CD14-positive monocyte (primary cell): ENCODE measurements at regions not wholly inside any gene's neighbourhood (a gene's known extent, or its start where the extent isn't known, plus 50 kb on each side); places are given as distances from the start of the nearest gene placed in this dataset.

Source experiments
- DNase-seq, 3 donors: peaks; one replicate each; pipeline ENCODE4 v3.0.0-alpha.2; 2011 to 2022
- H2AFZ ChIP-seq: 2 replicates; pipeline ENCODE4 v1.6.0; 2012; ENCODE audit warnings: mild to moderate bottlenecking, low read depth, low read length, inconsistent platforms; ENCODE audit not compliant: insufficient read depth, poor library complexity, severe bottlenecking
- H3K27ac ChIP-seq, 2 donors: 1 replicate in 1 of 2; 2 replicates in 1 of 2; pipeline ENCODE4 v1.5.1; 2012 to 2013; ENCODE audit warnings: low read length in 2 of 2, control low read depth in 1 of 2, inconsistent platforms in 1 of 2, low read depth in 1 of 2, mild to moderate bottlenecking in 1 of 2
- H3K27me3 ChIP-seq, 2 donors: one replicate each; pipeline versions ENCODE4 v1.6.0 to v1.6.1; 2011 to 2013; ENCODE audit warnings: low read length in 2 of 2; ENCODE audit not compliant: control insufficient read depth in 2 of 2, insufficient read depth in 2 of 2
- H3K36me3 ChIP-seq, 2 donors: replicated peaks in 1 of 2; 1 replicate in 1 of 2; 2 replicates in 1 of 2; pipeline versions ENCODE4 v1.5.1 to v1.6.1; 2012 to 2013; ENCODE audit warnings: low read length in 2 of 2, control low read depth in 1 of 2, inconsistent platforms in 1 of 2, mild to moderate bottlenecking in 1 of 2; ENCODE audit not compliant: insufficient read depth in 2 of 2, control insufficient read depth in 1 of 2
- H3K4me1 ChIP-seq, 2 donors: 1 replicate in 1 of 2; 2 replicates in 1 of 2; pipeline versions ENCODE4 v1.5.1 to v1.6.1; 2012 to 2013; ENCODE audit warnings: low read length in 2 of 2, control low read depth in 1 of 2, inconsistent platforms in 1 of 2, mild to moderate bottlenecking in 1 of 2, moderate library complexity in 1 of 2; ENCODE audit not compliant: insufficient read depth in 2 of 2, control insufficient read depth in 1 of 2
- H3K4me2 ChIP-seq: replicated peaks from 2 replicates; pipeline ENCODE3; 2012; ENCODE audit warnings: low read length, moderate library complexity, mild to moderate bottlenecking; ENCODE audit not compliant: poor library complexity, severe bottlenecking; ENCODE audit errors: extremely low read depth
- H3K4me3 ChIP-seq, 3 experiments: fragments of 200-600 bp in 1 of 3; sonication (generic) in 1 of 3; replicated peaks in 1 of 3; 1 replicate in 2 of 3; 2 replicates in 1 of 3; pipeline ENCODE4 v1.5.1; 2011 to 2013; ENCODE audit warnings: low read length in 3 of 3, mild to moderate bottlenecking in 3 of 3, control low read depth in 2 of 3, low read depth in 2 of 3, inconsistent platforms in 1 of 3, moderate library complexity in 1 of 3
- H3K79me2 ChIP-seq: 2 replicates; pipeline ENCODE4 v1.6.0; 2012; ENCODE audit warnings: mild to moderate bottlenecking, control low read depth, inconsistent platforms, low read length, moderate library complexity; ENCODE audit not compliant: insufficient read depth
- H3K9ac ChIP-seq: 2 replicates; pipeline ENCODE4 v1.6.0; 2017; ENCODE audit warnings: low read length, mild to moderate bottlenecking; ENCODE audit not compliant: insufficient read depth, poor library complexity, severe bottlenecking
- H3K9me3 ChIP-seq, 2 donors: replicated peaks in 1 of 2; 1 replicate in 1 of 2; 2 replicates in 1 of 2; pipeline versions ENCODE4 v1.5.1 to v1.6.1; 2012 to 2013; ENCODE audit warnings: low read length in 2 of 2, control low read depth in 1 of 2; ENCODE audit not compliant: control insufficient read depth in 1 of 2, insufficient read depth in 1 of 2
- H4K20me1 ChIP-seq: 2 replicates; pipeline ENCODE4 v1.6.0; 2012; ENCODE audit warnings: mild to moderate bottlenecking, low read length, control low read depth, moderate library complexity; ENCODE audit not compliant: insufficient read depth
- H3K27ac Mint-ChIP-seq, 7 donors: one replicate each; pipeline ENCODE4 v1.8.0; 2020; ENCODE audit warnings: mild to moderate bottlenecking in 7 of 7, mixed read lengths in 7 of 7, moderate library complexity in 6 of 7, inconsistent platforms in 2 of 7
- H3K27me3 Mint-ChIP-seq, 3 donors: one replicate each; pipeline ENCODE4 v1.8.0; 2021 to 2022; ENCODE audit warnings: low read depth in 3 of 3, mild to moderate bottlenecking in 3 of 3, mixed read lengths in 3 of 3, moderate library complexity in 3 of 3, inconsistent platforms in 1 of 3
- H3K36me3 Mint-ChIP-seq, 2 donors: one replicate each; pipeline ENCODE4 v1.8.0; 2020; ENCODE audit warnings: mixed read lengths in 2 of 2, inconsistent platforms in 1 of 2, mild to moderate bottlenecking in 1 of 2
- H3K4me1 Mint-ChIP-seq: one replicate; pipeline ENCODE4 v1.8.0; 2020; ENCODE audit warnings: mild to moderate bottlenecking, mixed read lengths
- H3K4me3 Mint-ChIP-seq, 2 donors: one replicate each; pipeline ENCODE4 v1.8.0; 2020; ENCODE audit warnings: mild to moderate bottlenecking in 2 of 2, mixed read lengths in 2 of 2, moderate library complexity in 1 of 2
- H3K9me3 Mint-ChIP-seq, 7 donors: one replicate each; pipeline ENCODE4 v1.8.0; 2020 to 2022; ENCODE audit warnings: mixed read lengths in 7 of 7, mild to moderate bottlenecking in 6 of 7, moderate library complexity in 6 of 7, inconsistent platforms in 2 of 7
- WGBS: methylation state at CpG from one replicate; pipeline ENCODE4 v1.1.5; 2013; ENCODE audit warnings: missing lambda C conversion rate; ENCODE audit not compliant: insufficient coverage; 5-methylcytosine and 5-hydroxymethylcytosine counted together
- intact Hi-C, 2 donors: fragments of 100-400 bp; cut with micrococcal nuclease; formaldehyde crosslinking; loops; one replicate each; pipeline versions ENCODE4 v1.15.0 to v1.15.1; 2023
- TF ChIP-seq, protein P1 (sequence below): fragments of 200-600 bp; IDR thresholded peaks from one replicate; pipeline ENCODE4 v1.8.0; 2022; ENCODE audit warnings: antibody characterized with exemption, mild to moderate bottlenecking

DNA sequence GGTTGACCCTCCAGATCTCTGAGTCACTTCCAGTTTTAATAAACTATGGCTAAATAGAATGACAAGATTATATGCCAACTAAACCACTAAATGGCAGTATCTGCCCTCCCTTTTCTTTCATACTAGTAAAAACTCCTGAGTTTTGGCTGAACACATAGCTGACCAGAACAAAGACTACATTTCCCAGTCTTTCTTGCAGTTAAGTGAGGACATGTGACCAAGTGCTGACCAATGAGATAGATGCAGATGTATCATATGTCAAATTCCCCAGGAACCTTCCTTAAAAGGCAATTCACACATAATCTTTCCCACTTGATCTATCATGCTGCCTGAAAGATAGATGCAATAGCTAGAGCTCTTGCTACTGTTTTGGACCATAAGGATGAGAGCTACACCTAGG, 191.3 kb downstream of the SHOX2 start:
- TF ChIP-seq, protein P1, sequence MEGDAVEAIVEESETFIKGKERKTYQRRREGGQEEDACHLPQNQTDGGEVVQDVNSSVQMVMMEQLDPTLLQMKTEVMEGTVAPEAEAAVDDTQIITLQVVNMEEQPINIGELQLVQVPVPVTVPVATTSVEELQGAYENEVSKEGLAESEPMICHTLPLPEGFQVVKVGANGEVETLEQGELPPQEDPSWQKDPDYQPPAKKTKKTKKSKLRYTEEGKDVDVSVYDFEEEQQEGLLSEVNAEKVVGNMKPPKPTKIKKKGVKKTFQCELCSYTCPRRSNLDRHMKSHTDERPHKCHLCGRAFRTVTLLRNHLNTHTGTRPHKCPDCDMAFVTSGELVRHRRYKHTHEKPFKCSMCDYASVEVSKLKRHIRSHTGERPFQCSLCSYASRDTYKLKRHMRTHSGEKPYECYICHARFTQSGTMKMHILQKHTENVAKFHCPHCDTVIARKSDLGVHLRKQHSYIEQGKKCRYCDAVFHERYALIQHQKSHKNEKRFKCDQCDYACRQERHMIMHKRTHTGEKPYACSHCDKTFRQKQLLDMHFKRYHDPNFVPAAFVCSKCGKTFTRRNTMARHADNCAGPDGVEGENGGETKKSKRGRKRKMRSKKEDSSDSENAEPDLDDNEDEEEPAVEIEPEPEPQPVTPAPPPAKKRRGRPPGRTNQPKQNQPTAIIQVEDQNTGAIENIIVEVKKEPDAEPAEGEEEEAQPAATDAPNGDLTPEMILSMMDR = no peak
- Histone ChIP-seq H3K4me2 (no peak overlapping the region), H3K4me3 (no peak overlapping the region), H3K27me3 (no peaks in the 10 kb centered on the region), H3K4me1 (no peaks in the 10 kb centered on the region), H3K27ac (no peak overlapping the region), H3K9me3 (no peaks in the 10 kb centered on the region), H3K36me3 (no peaks in the 10 kb centered on the region), H4K20me1 (no peaks in the 10 kb centered on the region), H3K79me2 (no peaks in the 10 kb centered on the region), H2AFZ (no peak overlapping the region), H3K9ac (no peak overlapping the region)
- Mint-ChIP-seq H3K4me1 (peaks cover 6% of the 10 kb centered on the region), H3K4me3 (no peak overlapping the region), H3K36me3 (no peaks in the 10 kb centered on the region), H3K9me3 (peaks cover 0 to 4% (median 2%) of the 10 kb centered on the region in 7 donors), H3K27ac (no peak overlapping the region), H3K27me3 (no peaks in the 10 kb centered on the region)
- no peak for DNase-seq
- intact Hi-C loops = no loop called here

DNA sequence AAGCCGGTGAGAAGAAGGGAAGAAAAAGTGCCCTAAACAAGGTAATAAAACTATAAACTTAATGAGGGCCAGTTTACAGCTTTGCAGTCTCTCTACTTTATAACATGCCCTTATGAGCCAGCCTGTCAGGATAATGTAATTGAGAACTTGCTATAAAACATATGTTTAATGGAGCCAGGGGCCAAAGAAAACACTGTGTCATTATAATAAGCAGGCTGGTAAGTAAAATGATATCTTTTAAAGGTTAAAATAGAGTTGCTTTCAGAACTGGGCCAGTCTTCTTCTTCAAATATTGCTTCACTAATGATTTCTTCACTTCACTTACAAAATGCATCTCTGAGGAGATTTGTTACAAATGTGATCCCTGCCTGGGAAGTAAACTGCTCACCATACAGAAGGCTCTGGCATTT, 192.5 kb downstream of the SHOX2 start:
- WGBS = no CpG with 5 or more reads among the region's 1 CpG
- H3K9me3 ChIP-seq = no peaks in the 10 kb centered on the region
- H4K20me1 ChIP-seq = no peaks in the 10 kb centered on the region
- Mint-ChIP-seq H3K27ac (no peak overlapping the region), H3K4me3 (no peak overlapping the region), H3K9me3 (peaks cover 2 to 4% (median 2%) of the 10 kb centered on the region in 7 donors), H3K4me1 (peaks cover 6% of the 10 kb centered on the region), H3K36me3 (no peaks in the 10 kb centered on the region), H3K27me3 (no peaks in the 10 kb centered on the region)
- H3K27ac ChIP-seq = no peak overlapping the region
- TF ChIP-seq, protein P1 = no peak
- no peak for DNase-seq
- H3K4me2 ChIP-seq = no peak overlapping the region
- intact Hi-C loops = no loop called here
- H3K4me3 ChIP-seq = no peak overlapping the region
- no peak overlapping the region for H3K9ac ChIP-seq
- H3K4me1 ChIP-seq = no peaks in the 10 kb centered on the region
- H3K27me3 ChIP-seq = no peaks in the 10 kb centered on the region
- no peak overlapping the region for H2AFZ ChIP-seq
- H3K79me2 ChIP-seq = no peaks in the 10 kb centered on the region
- H3K36me3 ChIP-seq = no peaks in the 10 kb centered on the region
